MM.1S (cell line): ENCODE measurements at regions not wholly inside any gene's neighbourhood (a gene's known extent, or its start where the extent isn't known, plus 50 kb on each side); places are given as distances from the start of the nearest gene placed in this dataset.

Source experiments
- CTCF ChIP-seq: fragments of 300-600 bp; sonication (generic); IDR thresholded peaks from 2 replicates; pipeline ENCODE4 v1.5.1; 2016; ENCODE audit warnings: antibody characterized with exemption, low read length, mixed read lengths
- EZH2 ChIP-seq: fragments of 300-600 bp; sonication (generic); optimal IDR thresholded peaks from 2 replicates; pipeline ENCODE3; 2017; ENCODE audit warnings: low read depth, mild to moderate bottlenecking, antibody characterized with exemption, low read length, mixed read lengths
- EZH2phosphoT487 ChIP-seq: fragments of 300-600 bp; sonication (generic); IDR thresholded peaks from 2 replicates; pipeline ENCODE4 v1.6.1; 2018; ENCODE audit warnings: antibody characterized with exemption, low read length

GRCh38 chr9:19875291-19875920, 86.6 kb upstream of the SLC24A2 start:
- TF ChIP-seq CTCF, result no peak
- TF ChIP-seq EZH2phosphoT487, result no peak
- no peak for TF ChIP-seq EZH2
